HepG2 (cell line): ENCODE measurements at regions not wholly inside any gene's neighbourhood (a gene's known extent, or its start where the extent isn't known, plus 50 kb on each side); places are given as distances from the start of the nearest gene placed in this dataset.

ENCODE experiments used
- ATAC-seq: fragments of 200-7000 bp; cut with Tn5 transposase; 3 replicates; pipeline ENCODE4 v1.9.1; 2020; ENCODE audit warnings: mild to moderate bottlenecking, moderate library complexity
- BruUV-seq: library from RNA; stranded (reverse); fragments of 400-500 nt; replicated peaks from 2 replicates; lab custom pipeline; 2021; lab: Mats Ljungman, UMichigan
- CTCF ChIA-PET: fragments of 300-600 bp; formaldehyde crosslinking; extraction: SDS; loops from one replicate; lab custom pipeline; 2021; ENCODE audit warnings: low total read pairs, inconsistent platforms, low intra/inter-chr PET ratio; lab: Yijun Ruan, JAX
- POLR2A ChIA-PET: fragments of 350-600 bp; sonication (Branson Sonifier 250); formaldehyde crosslinking; loops from one replicate; lab custom pipeline; 2020; ENCODE audit warnings: antibody characterized with exemption, inconsistent platforms; lab: Yijun Ruan, JAX
- DNase-seq: peaks from one replicate; pipeline ENCODE4 v3.0.0-alpha.2; 2015; ENCODE audit warnings: low spot score
- FAIRE-seq: peaks from 3 replicates; lab custom pipeline; 2011; peaks lifted over from hg19 to GRCh38; lab: Jason Lieb, UNC
- H2AFZ ChIP-seq: one replicate; pipeline ENCODE4 v1.6.1; 2011; ENCODE audit warnings: low read length, inconsistent platforms
- H3K27ac ChIP-seq: fragments of 300-600 bp; 3 replicates; pipeline ENCODE4 v1.8.0; 2011; ENCODE audit warnings: mixed run types, mild to moderate bottlenecking, mixed read lengths, low read length, inconsistent platforms; ENCODE audit not compliant: insufficient read depth; ENCODE audit errors: extremely low read length
- H3K27me3 ChIP-seq, 2 experiments: fragments of 200-600 bp in 1 of 2; 2 replicates in 1 of 2; 3 replicates in 1 of 2; pipeline versions ENCODE4 v1.6.0 to v1.8.0; 2011; ENCODE audit warnings: low read length in 2 of 2, mild to moderate bottlenecking in 2 of 2, moderate library complexity in 2 of 2, inconsistent platforms in 1 of 2; ENCODE audit not compliant: insufficient read depth in 2 of 2, control insufficient read depth in 1 of 2
- H3K36me3 ChIP-seq, 2 experiments: fragments of 200-600 bp in 1 of 2; replicated peaks in 1 of 2; 2 replicates in 1 of 2; 3 replicates in 1 of 2; pipeline versions ENCODE4 v1.5.1 to v1.8.0; 2011; ENCODE audit warnings: low read length in 2 of 2, inconsistent platforms in 1 of 2; ENCODE audit not compliant: insufficient read depth in 2 of 2, control insufficient read depth in 1 of 2
- H3K4me1 ChIP-seq: 2 replicates; pipeline ENCODE4 v1.5.1; 2012; ENCODE audit warnings: low read length, inconsistent platforms; ENCODE audit not compliant: insufficient read depth
- H3K4me2 ChIP-seq: 2 replicates; pipeline ENCODE4 v1.6.0; 2011; ENCODE audit warnings: low read depth, low read length, inconsistent platforms
- H3K4me3 ChIP-seq, 3 experiments: fragments of 200-600 bp in 1 of 3; sonication (generic), shearing (Covaris generic) in 1 of 3; replicated peaks in 1 of 3; 2 replicates each; pipeline ENCODE4 v1.5.1; 2011 to 2016; ENCODE audit warnings: low read length in 3 of 3, inconsistent platforms in 2 of 3, low read depth in 2 of 3, mild to moderate bottlenecking in 2 of 3, control low read depth in 1 of 3, mixed read lengths in 1 of 3; ENCODE audit not compliant: insufficient read depth in 1 of 3
- H3K79me2 ChIP-seq: one replicate; pipeline ENCODE4 v1.6.1; 2011; ENCODE audit warnings: low read length, inconsistent platforms; ENCODE audit not compliant: insufficient read depth
- H3K9ac ChIP-seq: 2 replicates; pipeline ENCODE4 v1.6.0; 2011; ENCODE audit warnings: mild to moderate bottlenecking, low read depth, low read length, inconsistent platforms; ENCODE audit not compliant: insufficient read depth
- H3K9me3 ChIP-seq: 2 replicates; pipeline ENCODE4 v1.5.1; 2012; ENCODE audit warnings: mild to moderate bottlenecking, low read length
- H4K20me1 ChIP-seq: 2 replicates; pipeline ENCODE4 v1.6.0; 2011; ENCODE audit warnings: inconsistent platforms, mild to moderate bottlenecking, low read length, moderate library complexity; ENCODE audit not compliant: insufficient read depth
- CENPT ChIP-seq: sonication (generic); formaldehyde crosslinking; IDR thresholded peaks from 2 replicates; pipeline ENCODE4 v1.8.0; 2022; ENCODE audit warnings: low read depth, mild to moderate bottlenecking, moderate library complexity, missing genetic modification reagents
- GABPA ChIP-seq, 2 experiments: IDR thresholded peaks; 2 replicates each; pipeline ENCODE4 v1.6.1; 2011 to 2016; ENCODE audit warnings: low read depth in 2 of 2, low read length in 1 of 2, missing biosample characterization in 1 of 2, missing genetic modification characterization in 1 of 2
- HMG20B ChIP-seq: conservative IDR thresholded peaks from 2 replicates; pipeline ENCODE4 v1.6.1; 2016; ENCODE audit warnings: missing genetic modification reagents, missing compliant biosample characterization
- HNRNPK ChIP-seq: fragments of 200-400 bp; formaldehyde crosslinking; IDR thresholded peaks from 2 replicates; pipeline ENCODE4 v1.6.1; 2018; ENCODE audit warnings: low read length, low read depth, moderate library complexity, mild to moderate bottlenecking; ENCODE audit not compliant: poor library complexity, severe bottlenecking
- SIX1 ChIP-seq: sonication (generic); formaldehyde crosslinking; IDR thresholded peaks from 2 replicates; pipeline ENCODE4 v1.4.0; 2020; ENCODE audit warnings: missing genetic modification reagents, borderline replicate concordance
- SOX13 ChIP-seq, 3 experiments: fragments of 450-650 bp in 1 of 3; sonication (generic) in 1 of 3; formaldehyde crosslinking in 1 of 3; IDR thresholded peaks in 2 of 3; conservative IDR thresholded peaks in 1 of 3; 2 replicates each; pipeline versions ENCODE4 v1.5.0 to v1.6.1; 2016 to 2020; ENCODE audit warnings: antibody characterized with exemption in 1 of 3, mild to moderate bottlenecking in 1 of 3, missing compliant biosample characterization in 1 of 3, missing genetic modification reagents in 1 of 3, moderate library complexity in 1 of 3
- TAF1 ChIP-seq: sonication (generic); formaldehyde crosslinking; IDR thresholded peaks from 2 replicates; pipeline ENCODE4 v1.4.0; 2020; ENCODE audit warnings: missing genetic modification reagents
- ZNF335 ChIP-seq: sonication (generic); formaldehyde crosslinking; IDR thresholded peaks from 2 replicates; pipeline ENCODE4 v1.4.0; 2020; ENCODE audit warnings: missing genetic modification reagents
- ZNF616 ChIP-seq: sonication (generic); formaldehyde crosslinking; IDR thresholded peaks from 2 replicates; pipeline ENCODE4 v1.5.0; 2020; ENCODE audit warnings: low read depth, mild to moderate bottlenecking, missing genetic modification reagents
- ZUFSP ChIP-seq: sonication (generic); formaldehyde crosslinking; IDR thresholded peaks from 2 replicates; pipeline ENCODE4 v1.9.0; 2021; ENCODE audit warnings: missing genetic modification reagents, mild to moderate bottlenecking, borderline replicate concordance
- WGBS: methylation state at CpG from one replicate; pipeline ENCODE4 v1.1.6; 2017; ENCODE audit warnings: low lambda C conversion rate; 5-methylcytosine and 5-hydroxymethylcytosine counted together
- in situ Hi-C: cut with HindIII; loops from 2 replicates; pipeline ENCODE4 v1.10.0; 2017; ENCODE audit warnings: low pct_unique_long_range_greater_than_20kb; ENCODE audit not compliant: extremely low pct_ligation_motif_present
- intact Hi-C: fragments of 100-400 bp; cut with micrococcal nuclease; formaldehyde crosslinking; loops from one replicate; pipeline ENCODE4 v1.10.0; 2022; ENCODE audit not compliant: unreplicated experiment
- TF ChIP-seq, protein P1 (sequence below): sonication (generic); formaldehyde crosslinking; conservative IDR thresholded peaks from 2 replicates; pipeline ENCODE4 v1.8.1; 2023; ENCODE audit warnings: missing genetic modification reagents
- TF ChIP-seq, protein P2 (sequence below): sonication (generic); formaldehyde crosslinking; IDR thresholded peaks from 2 replicates; pipeline ENCODE4 v1.5.0; 2020; ENCODE audit warnings: mild to moderate bottlenecking, low read depth, missing genetic modification reagents, borderline replicate concordance

GRCh38 chr3:147775411-147775810 is 366.2 kb downstream of the ZIC1 start:
- Histone ChIP-seq H2AFZ (no peak overlapping the region), H3K4me1 (no peaks in the 10 kb centered on the region), H3K4me2 (no peak overlapping the region), H3K9me3 (no peaks in the 10 kb centered on the region), H3K27ac (no peak overlapping the region), H3K9ac (no peak overlapping the region), H3K36me3 (no peaks in the 10 kb centered on the region), H3K27me3 (no peaks in the 10 kb centered on the region), H4K20me1 (no peaks in the 10 kb centered on the region), H3K4me3 (no peak overlapping the region), H3K79me2 (no peaks in the 10 kb centered on the region)
- in situ Hi-C loops (no loop called here), intact Hi-C loops (no loop called here)
- ATAC-seq (no peak), FAIRE-seq (no peak), DNase-seq (no peak)
- ChIA-PET POLR2A (no interaction called here), CTCF (no interaction called here)
- 0% methylated on average over 2 of the region's 2 CpGs for WGBS
- TF ChIP-seq CENPT (CRISPR knock-in tag): no peak
- no peak for TF ChIP-seq GABPA (IDR thresholded peaks at IDR 0.05; ENCODE audit: low read depth, low read length)
- no peak for TF ChIP-seq GABPA (CRISPR knock-in tag; IDR thresholded peaks at IDR 0.05; ENCODE audit: low read depth)
- TF ChIP-seq ZNF616: no peak
- BruUV-seq: no TSS peak

DNA sequence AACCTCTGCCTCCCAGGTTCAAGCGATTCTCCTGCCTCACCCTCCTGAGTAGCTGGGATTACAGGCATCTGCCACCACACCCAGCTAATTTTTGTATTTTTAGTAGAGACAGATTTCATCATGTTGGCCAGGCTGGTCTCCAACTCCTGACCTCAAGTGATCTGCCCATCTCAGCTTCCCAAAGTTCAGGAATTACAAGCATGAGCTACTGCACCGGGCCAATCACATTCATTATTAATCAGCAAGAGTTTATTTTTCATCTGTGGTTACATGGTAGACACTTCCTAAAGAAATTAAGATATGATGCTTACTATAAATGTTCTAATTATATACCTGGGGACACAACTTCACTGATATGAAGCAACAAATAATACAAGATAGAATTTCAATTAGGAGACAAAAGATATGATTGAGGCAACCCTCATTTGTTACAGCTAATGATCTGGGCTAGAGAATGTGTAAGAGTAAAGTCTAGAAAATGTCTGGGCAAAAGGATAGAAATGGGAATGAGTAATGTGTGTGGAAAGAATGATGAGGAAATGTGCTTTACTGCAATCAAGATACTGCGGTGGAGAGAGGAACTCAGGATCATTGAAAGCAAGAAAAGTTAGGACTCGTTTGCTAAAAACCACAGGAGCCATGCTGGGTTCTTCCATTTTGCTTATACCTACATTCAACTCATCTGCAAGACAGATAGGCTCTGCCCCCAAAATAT is 366.8 kb downstream of the ZIC1 start:
- FAIRE-seq: no peak
- CTCF ChIA-PET: no interaction called here
- no peak for DNase-seq
- in situ Hi-C loops: no loop called here
- H2AFZ ChIP-seq: no peak overlapping the region
- POLR2A ChIA-PET: no interaction called here
- no peak for ATAC-seq
- H3K9ac ChIP-seq: no peak overlapping the region
- H3K79me2 ChIP-seq: no peaks in the 10 kb centered on the region
- H3K4me1 ChIP-seq: no peaks in the 10 kb centered on the region
- BruUV-seq: no TSS peak
- no peaks in the 10 kb centered on the region for H3K9me3 ChIP-seq
- H3K36me3 ChIP-seq: no peaks in the 10 kb centered on the region
- 17% methylated on average over 4 of the region's 4 CpGs for WGBS
- no peak overlapping the region for H3K27ac ChIP-seq
- H3K27me3 ChIP-seq: no peaks in the 10 kb centered on the region
- H4K20me1 ChIP-seq: no peaks in the 10 kb centered on the region
- no peak overlapping the region for H3K4me3 ChIP-seq
- intact Hi-C loops: no loop called here
- no peak overlapping the region for H3K4me2 ChIP-seq
- TF ChIP-seq, protein P1, sequence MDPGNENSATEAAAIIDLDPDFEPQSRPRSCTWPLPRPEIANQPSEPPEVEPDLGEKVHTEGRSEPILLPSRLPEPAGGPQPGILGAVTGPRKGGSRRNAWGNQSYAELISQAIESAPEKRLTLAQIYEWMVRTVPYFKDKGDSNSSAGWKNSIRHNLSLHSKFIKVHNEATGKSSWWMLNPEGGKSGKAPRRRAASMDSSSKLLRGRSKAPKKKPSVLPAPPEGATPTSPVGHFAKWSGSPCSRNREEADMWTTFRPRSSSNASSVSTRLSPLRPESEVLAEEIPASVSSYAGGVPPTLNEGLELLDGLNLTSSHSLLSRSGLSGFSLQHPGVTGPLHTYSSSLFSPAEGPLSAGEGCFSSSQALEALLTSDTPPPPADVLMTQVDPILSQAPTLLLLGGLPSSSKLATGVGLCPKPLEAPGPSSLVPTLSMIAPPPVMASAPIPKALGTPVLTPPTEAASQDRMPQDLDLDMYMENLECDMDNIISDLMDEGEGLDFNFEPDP (CRISPR knock-in tag): no peak
- TF ChIP-seq SOX13 (IDR thresholded peaks at IDR 0.05) (no peak), SOX13 (CRISPR knock-in tag; conservative IDR thresholded peaks at IDR 0.05 in 1 of 2, IDR thresholded peaks at IDR 0.05 in 1 of 2) (no peak), ZUFSP (CRISPR knock-in tag) (no peak), HNRNPK (no peak), TAF1 (no peak), SIX1 (CRISPR knock-in tag) (no peak), ZNF335 (CRISPR knock-in tag) (no peak), HMG20B (no peak)
- TF ChIP-seq, protein P2, sequence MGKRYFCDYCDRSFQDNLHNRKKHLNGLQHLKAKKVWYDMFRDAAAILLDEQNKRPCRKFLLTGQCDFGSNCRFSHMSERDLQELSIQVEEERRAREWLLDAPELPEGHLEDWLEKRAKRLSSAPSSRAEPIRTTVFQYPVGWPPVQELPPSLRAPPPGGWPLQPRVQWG (CRISPR knock-in tag): no peak
